ENCODE measurements at regions not wholly inside any gene's neighbourhood (a gene's known extent, or its start where the extent isn't known, plus 50 kb on each side); places are given as distances from the start of the nearest gene placed in this dataset.
A peak's percentile ranks its signal among the peaks of the same experiment; 100 is the strongest.
"Not testable (repeated sequence)": the region's sequence is repeated elsewhere in the genome, so short reads cannot be mapped to it uniquely, and the experiment has no call there.

- in situ Hi-C loops (cut with HindIII; ENCODE audit: low pct_ligation_motif_present, low pct_unique_long_range_greater_than_20kb, low sequenced_read_pairs); DNase-seq: not testable (repeated sequence)
These were observed 190.7 kb downstream of the LAT start for GRCh38 chr16:29175411-29176153.

GRCh38 chr16:29173371-29174305, 188.8 kb downstream of the LAT start:
- DNase-seq; in situ Hi-C loops (cut with HindIII; ENCODE audit: low pct_ligation_motif_present, low pct_unique_long_range_greater_than_20kb, low sequenced_read_pairs): not testable (repeated sequence)

- DNase-seq; in situ Hi-C loops (cut with HindIII; ENCODE audit: low pct_ligation_motif_present, low pct_unique_long_range_greater_than_20kb, low sequenced_read_pairs): not testable (repeated sequence)
These were observed 187.4 kb downstream of the LAT start for GRCh38 chr16:29172098-29172724.

- in situ Hi-C loops (cut with HindIII; ENCODE audit: low pct_ligation_motif_present, low pct_unique_long_range_greater_than_20kb, low sequenced_read_pairs); DNase-seq: not testable (repeated sequence)
These were observed 186.4 kb downstream of the LAT start for GRCh38 chr16:29171296-29171695.

GRCh38 chr16:29170393-29171119, 185.7 kb downstream of the LAT start:
- in situ Hi-C loops (cut with HindIII; ENCODE audit: low pct_ligation_motif_present, low pct_unique_long_range_greater_than_20kb, low sequenced_read_pairs); DNase-seq: not testable (repeated sequence)

GRCh38 chr16:29169295-29169994, 184.6 kb downstream of the LAT start:
- in situ Hi-C loops (cut with HindIII; ENCODE audit: low pct_ligation_motif_present, low pct_unique_long_range_greater_than_20kb, low sequenced_read_pairs); DNase-seq: not testable (repeated sequence)

- DNase-seq; in situ Hi-C loops (cut with HindIII; ENCODE audit: low pct_ligation_motif_present, low pct_unique_long_range_greater_than_20kb, low sequenced_read_pairs): not testable (repeated sequence)
These were observed 183.8 kb downstream of the LAT start for GRCh38 chr16:29168515-29169259.

- DNase-seq; in situ Hi-C loops (cut with HindIII; ENCODE audit: low pct_ligation_motif_present, low pct_unique_long_range_greater_than_20kb, low sequenced_read_pairs): not testable (repeated sequence)
These were observed 179.7 kb downstream of the LAT start for GRCh38 chr16:29164442-29165089.

- in situ Hi-C loops (cut with HindIII; ENCODE audit: low pct_ligation_motif_present, low pct_unique_long_range_greater_than_20kb, low sequenced_read_pairs); DNase-seq: not testable (repeated sequence)
These were observed 175.3 kb downstream of the LAT start for GRCh38 chr16:29160171-29160570.

- in situ Hi-C loops (cut with HindIII; ENCODE audit: low pct_ligation_motif_present, low pct_unique_long_range_greater_than_20kb, low sequenced_read_pairs); DNase-seq: not testable (repeated sequence)
These were observed 174.8 kb downstream of the LAT start for GRCh38 chr16:29159603-29160002.

GRCh38 chr16:29158785-29159184, 173.9 kb downstream of the LAT start:
- in situ Hi-C loops (cut with HindIII; ENCODE audit: low pct_ligation_motif_present, low pct_unique_long_range_greater_than_20kb, low sequenced_read_pairs) = no loop called here
- no peak for DNase-seq

GRCh38 chr16:29158031-29158784, 173.4 kb downstream of the LAT start:
- in situ Hi-C loops (cut with HindIII; ENCODE audit: low pct_ligation_motif_present, low pct_unique_long_range_greater_than_20kb, low sequenced_read_pairs); DNase-seq: not testable (repeated sequence)

GRCh38 chr16:29157051-29157923, 172.4 kb downstream of the LAT start:
- DNase-seq = peak; percentile 31
- in situ Hi-C loops (cut with HindIII; ENCODE audit: low pct_ligation_motif_present, low pct_unique_long_range_greater_than_20kb, low sequenced_read_pairs) = not testable (repeated sequence)

- in situ Hi-C loops (cut with HindIII; ENCODE audit: low pct_ligation_motif_present, low pct_unique_long_range_greater_than_20kb, low sequenced_read_pairs) = no loop called here
- no peak for DNase-seq
These were observed 171.7 kb downstream of the LAT start for GRCh38 chr16:29156511-29156910.

- DNase-seq; in situ Hi-C loops (cut with HindIII; ENCODE audit: low pct_ligation_motif_present, low pct_unique_long_range_greater_than_20kb, low sequenced_read_pairs): not testable (repeated sequence)
These were observed 171.0 kb downstream of the LAT start for GRCh38 chr16:29155866-29156200.
